SU-DHL-6 (cell line): ENCODE measurements at regions not wholly inside any gene's neighbourhood (a gene's known extent, or its start where the extent isn't known, plus 50 kb on each side); places are given as distances from the start of the nearest gene placed in this dataset.
"Not testable (repeated sequence)": the region's sequence is repeated elsewhere in the genome, so short reads cannot be mapped to it uniquely, and the experiment has no call there.

Experiments
- H2AFZ ChIP-seq: fragments of 200-600 bp; sonication (generic); 2 replicates; pipeline ENCODE4 v1.6.1; 2014; ENCODE audit warnings: low read depth, mild to moderate bottlenecking, moderate library complexity, mixed read lengths, antibody characterized with exemption, low read length; ENCODE audit not compliant: severe bottlenecking
- H3F3A ChIP-seq: fragments of 200-600 bp; shearing (Covaris generic); 2 replicates; pipeline ENCODE4 v1.6.0; 2016; ENCODE audit warnings: antibody characterized with exemption, mild to moderate bottlenecking; ENCODE audit not compliant: insufficient read depth
- H3K27ac ChIP-seq: fragments of 200-600 bp; sonication (generic); 2 replicates; pipeline ENCODE4 v1.5.1; 2016; ENCODE audit warnings: low read depth, mild to moderate bottlenecking, low read length, moderate library complexity, mixed read lengths
- H3K27me3 ChIP-seq: fragments of 200-600 bp; sonication (generic), shearing (Covaris generic); 2 replicates; pipeline ENCODE4 v1.6.0; 2014; ENCODE audit warnings: mild to moderate bottlenecking, low read length
- H3K36me3 ChIP-seq: fragments of 200-600 bp; sonication (generic); 2 replicates; pipeline ENCODE4 v1.6.1; 2014; ENCODE audit warnings: mild to moderate bottlenecking, low read length, mixed read lengths
- H3K4me2 ChIP-seq: fragments of 300-600, 200-600 bp; shearing (Covaris generic), sonication (generic); 2 replicates; pipeline ENCODE4 v1.6.0; 2014; ENCODE audit warnings: low read length, low read depth, mild to moderate bottlenecking; ENCODE audit not compliant: poor library complexity, severe bottlenecking
- H3K4me3 ChIP-seq: fragments of 200-600 bp; sonication (generic); 2 replicates; pipeline ENCODE4 v1.5.1; 2014; ENCODE audit warnings: antibody characterized with exemption, low read length, mild to moderate bottlenecking, mixed read lengths; ENCODE audit not compliant: insufficient read depth, poor library complexity, severe bottlenecking
- H3K79me2 ChIP-seq: fragments of 200-600 bp; sonication (generic); 2 replicates; pipeline ENCODE4 v1.6.1; 2014; ENCODE audit warnings: mild to moderate bottlenecking, low read length, moderate library complexity; ENCODE audit not compliant: insufficient read depth
- H3K9ac ChIP-seq: fragments of 200-600 bp; sonication (generic); 2 replicates; pipeline ENCODE4 v1.7.0; 2014; ENCODE audit warnings: mild to moderate bottlenecking, low read length
- H3K9me2 ChIP-seq: fragments of 200-600 bp; sonication (generic); replicated peaks from 2 replicates; pipeline ENCODE4 v1.6.1; 2014; ENCODE audit warnings: low read length; ENCODE audit not compliant: insufficient read depth
- H3K9me3 ChIP-seq: fragments of 200-600 bp; sonication (generic); 2 replicates; pipeline ENCODE4 v1.6.1; 2014; ENCODE audit warnings: low read length, mixed read lengths; ENCODE audit not compliant: insufficient read depth
- H4K20me1 ChIP-seq: fragments of 200-600 bp; sonication (generic); 2 replicates; pipeline ENCODE4 v1.6.1; 2014; ENCODE audit warnings: low read depth, mild to moderate bottlenecking, antibody characterized with exemption, low read length, moderate library complexity, mixed read lengths
- CTCF ChIP-seq: fragments of 200-600 bp; sonication (generic); IDR thresholded peaks from one replicate; pipeline ENCODE4 v1.5.1; 2017; ENCODE audit warnings: antibody characterized with exemption, mild to moderate bottlenecking, low read length, moderate library complexity; ENCODE audit not compliant: insufficient read depth, poor library complexity, severe bottlenecking
- EZH2phosphoT487 ChIP-seq: fragments of 200-600 bp; sonication (generic), shearing (Covaris generic); conservative IDR thresholded peaks from 2 replicates; pipeline ENCODE4 v1.6.1; 2018; ENCODE audit warnings: mild to moderate bottlenecking, antibody characterized with exemption, low read length, moderate library complexity, mixed read lengths

- Histone ChIP-seq H3K9ac (no peak overlapping the region), H4K20me1 (no peaks in the 10 kb centered on the region)
Observed at GRCh38 chr22:19598054-19598855, 74.0 kb upstream of the CLDN5 start.

GRCh38 chr22:19599004-19599403, 74.8 kb upstream of the CLDN5 start:
- H3K4me3 ChIP-seq, result no peak overlapping the region
- H2AFZ ChIP-seq, result no peak overlapping the region
- no peaks in the 10 kb centered on the region for H3F3A ChIP-seq
- H4K20me1 ChIP-seq, result no peaks in the 10 kb centered on the region
- H3K27me3 ChIP-seq, result no peaks in the 10 kb centered on the region
- no peaks in the 10 kb centered on the region for H3K9me3 ChIP-seq
- H3K9me2 ChIP-seq, result no peaks in the 10 kb centered on the region
- no peaks in the 10 kb centered on the region for H3K36me3 ChIP-seq
- H3K4me2 ChIP-seq, result no peak overlapping the region
- H3K9ac ChIP-seq, result no peak overlapping the region
- no peaks in the 10 kb centered on the region for H3K79me2 ChIP-seq
- H3K27ac ChIP-seq, result no peak overlapping the region
- TF ChIP-seq EZH2phosphoT487 (no peak), CTCF (no peak)

More at GRCh38 chr22:19598054-19598855, 74.0 kb upstream of the CLDN5 start:
- Histone ChIP-seq H3F3A (no peaks in the 10 kb centered on the region), H3K27me3 (no peaks in the 10 kb centered on the region), H3K4me2 (no peak overlapping the region), H3K79me2 (no peaks in the 10 kb centered on the region), H3K9me2 (no peaks in the 10 kb centered on the region), H3K4me3 (no peak overlapping the region), H2AFZ (no peak overlapping the region), H3K36me3 (no peaks in the 10 kb centered on the region), H3K27ac (no peak overlapping the region), H3K9me3 (no peaks in the 10 kb centered on the region)
- no peak for TF ChIP-seq CTCF
- no peak for TF ChIP-seq EZH2phosphoT487

- Histone ChIP-seq H3K27ac (no peak overlapping the region), H4K20me1 (no peaks in the 10 kb centered on the region), H3K4me2 (no peak overlapping the region), H3K36me3 (no peaks in the 10 kb centered on the region), H3K9me3 (no peaks in the 10 kb centered on the region), H3K9me2 (no peaks in the 10 kb centered on the region), H2AFZ (no peak overlapping the region), H3K9ac (no peak overlapping the region), H3K79me2 (no peaks in the 10 kb centered on the region), H3K27me3 (no peaks in the 10 kb centered on the region), H3K4me3 (no peak overlapping the region), H3F3A (no peaks in the 10 kb centered on the region)
- TF ChIP-seq EZH2phosphoT487, result no peak
- no peak for TF ChIP-seq CTCF
Observed at GRCh38 chr22:19599626-19600243, 75.5 kb upstream of the CLDN5 start.

GRCh38 chr22:19603346-19603745, 79.1 kb upstream of the CLDN5 start:
- H3K9me3 ChIP-seq, H3K79me2 ChIP-seq, H3F3A ChIP-seq, H3K4me3 ChIP-seq, H4K20me1 ChIP-seq, H3K9ac ChIP-seq, H3K27me3 ChIP-seq, H2AFZ ChIP-seq, H3K27ac ChIP-seq, H3K4me2 ChIP-seq, H3K9me2 ChIP-seq, H3K36me3 ChIP-seq: not testable (repeated sequence)
